K562 (cell line): ENCODE measurements at regions not wholly inside any gene's neighbourhood (a gene's known extent, or its start where the extent isn't known, plus 50 kb on each side); places are given as distances from the start of the nearest gene placed in this dataset.

ENCODE experiments used
- ADNP ChIP-seq: fragments of 200-800 bp; sonication (Bioruptor generic); IDR thresholded peaks from 2 replicates; pipeline ENCODE4 v1.6.1; 2016; ENCODE audit warnings: missing genetic modification characterization, missing compliant biosample characterization
- ASH1L ChIP-seq: fragments of 450-650 bp; IDR thresholded peaks from 2 replicates; pipeline ENCODE4 v1.6.1; 2018; ENCODE audit warnings: borderline replicate concordance, mild to moderate bottlenecking, low read depth; ENCODE audit not compliant: partially characterized antibody
- BRF1 ChIP-seq: IDR thresholded peaks from 3 replicates; pipeline ENCODE4 v1.6.1; 2011; ENCODE audit warnings: borderline replicate concordance, mild to moderate bottlenecking; ENCODE audit not compliant: insufficient read length; ENCODE audit errors: extremely low read depth
- CEBPG ChIP-seq, 3 experiments: fragments of 200-800 bp in 1 of 3; sonication (Bioruptor generic) in 1 of 3; sonication (generic) in 1 of 3; formaldehyde crosslinking in 1 of 3; IDR thresholded peaks in 2 of 3; conservative IDR thresholded peaks in 1 of 3; 2 replicates each; pipeline versions ENCODE4 v1.6.1 to v1.8.0; 2016 to 2022; ENCODE audit warnings: missing compliant biosample characterization in 2 of 3, missing genetic modification characterization in 2 of 3, mild to moderate bottlenecking in 1 of 3, missing genetic modification reagents in 1 of 3
- FIP1L1 ChIP-seq: fragments of 200-400 bp; formaldehyde crosslinking; IDR thresholded peaks from 2 replicates; pipeline ENCODE4 v1.6.1; 2018; ENCODE audit warnings: mild to moderate bottlenecking, low read depth, low read length; ENCODE audit not compliant: poor library complexity, severe bottlenecking
- IRF9 ChIP-seq: fragments of 450-650 bp; IDR thresholded peaks from 2 replicates; pipeline ENCODE4 v1.6.1; 2016; ENCODE audit warnings: missing biosample characterization, missing genetic modification characterization
- MAZ ChIP-seq, 2 experiments: fragments of 450-650 bp in 1 of 2; sonication (generic) in 1 of 2; formaldehyde crosslinking; IDR thresholded peaks in 1 of 2; conservative IDR thresholded peaks in 1 of 2; 2 replicates each; pipeline versions ENCODE4 v1.4.0 to v1.5.0; 2020; ENCODE audit warnings: mild to moderate bottlenecking in 1 of 2, missing genetic modification reagents in 1 of 2
- NFYB ChIP-seq: IDR thresholded peaks from 2 replicates; pipeline ENCODE4 v1.6.1; 2011; ENCODE audit warnings: mild to moderate bottlenecking, moderate library complexity; ENCODE audit not compliant: insufficient read length; ENCODE audit errors: extremely low read depth
- OTX1 ChIP-seq: fragments of 450-650 bp; formaldehyde crosslinking; IDR thresholded peaks from 2 replicates; pipeline ENCODE4 v1.4.0; 2022; ENCODE audit warnings: mild to moderate bottlenecking
- RBM34 ChIP-seq: fragments of 200-400 bp; formaldehyde crosslinking; IDR thresholded peaks from 2 replicates; pipeline ENCODE4 v1.6.1; 2018; ENCODE audit warnings: low read length, borderline replicate concordance; ENCODE audit not compliant: insufficient read depth
- RBM39 ChIP-seq: fragments of 200-400 bp; formaldehyde crosslinking; optimal IDR thresholded peaks from 2 replicates; pipeline ENCODE3; 2018; ENCODE audit warnings: low read depth, low read length
- TBL1XR1 ChIP-seq, 2 experiments: IDR thresholded peaks; 2 replicates each; pipeline ENCODE4 v1.6.1; 2012; ENCODE audit warnings: improper control_type of control experiment in 2 of 2, low read length in 2 of 2, mild to moderate bottlenecking in 1 of 2
- XRCC5 ChIP-seq: fragments of 200-400 bp; formaldehyde crosslinking; IDR thresholded peaks from 2 replicates; pipeline ENCODE4 v1.6.1; 2017; ENCODE audit warnings: low read depth, mild to moderate bottlenecking, low read length
- ZBTB5 ChIP-seq: fragments of 450-650 bp; IDR thresholded peaks from 2 replicates; pipeline ENCODE4 v1.6.1; 2017; ENCODE audit warnings: antibody characterized with exemption
- ZNF23 ChIP-seq: fragments of 250-450 bp; sonication (Bioruptor Pico); IDR thresholded peaks from 2 replicates; pipeline ENCODE4 v1.4.0; 2020; ENCODE audit warnings: mild to moderate bottlenecking
- ZNF232 ChIP-seq: sonication (generic); formaldehyde crosslinking; IDR thresholded peaks from 2 replicates; pipeline ENCODE4 v1.8.0; 2022; ENCODE audit warnings: mild to moderate bottlenecking, missing genetic modification reagents
- ZNF699 ChIP-seq: fragments of 250-450 bp; sonication (Bioruptor Pico); IDR thresholded peaks from 2 replicates; pipeline ENCODE4 v1.8.0; 2021; ENCODE audit warnings: mild to moderate bottlenecking, moderate library complexity; ENCODE audit not compliant: insufficient replicate concordance
- ZZZ3 ChIP-seq: fragments of 450-650 bp; IDR thresholded peaks from 2 replicates; pipeline ENCODE4 v1.6.1; 2016; ENCODE audit warnings: antibody characterized with exemption, mild to moderate bottlenecking, moderate library complexity
- TF ChIP-seq, protein P1 (sequence below), 2 experiments: fragments of 450-650 bp in 1 of 2; sonication (generic) in 1 of 2; formaldehyde crosslinking in 1 of 2; IDR thresholded peaks in 1 of 2; conservative IDR thresholded peaks in 1 of 2; 2 replicates each; pipeline versions ENCODE4 v1.6.1 to v1.8.1; 2016 to 2023; ENCODE audit warnings: mild to moderate bottlenecking in 2 of 2, moderate library complexity in 2 of 2, inconsistent platforms in 1 of 2, missing genetic modification reagents in 1 of 2
- TF ChIP-seq, protein P2 (sequence below): sonication (generic); formaldehyde crosslinking; IDR thresholded peaks from 2 replicates; pipeline ENCODE4 v1.8.0; 2022; ENCODE audit warnings: missing genetic modification reagents, mild to moderate bottlenecking, borderline replicate concordance

DNA sequence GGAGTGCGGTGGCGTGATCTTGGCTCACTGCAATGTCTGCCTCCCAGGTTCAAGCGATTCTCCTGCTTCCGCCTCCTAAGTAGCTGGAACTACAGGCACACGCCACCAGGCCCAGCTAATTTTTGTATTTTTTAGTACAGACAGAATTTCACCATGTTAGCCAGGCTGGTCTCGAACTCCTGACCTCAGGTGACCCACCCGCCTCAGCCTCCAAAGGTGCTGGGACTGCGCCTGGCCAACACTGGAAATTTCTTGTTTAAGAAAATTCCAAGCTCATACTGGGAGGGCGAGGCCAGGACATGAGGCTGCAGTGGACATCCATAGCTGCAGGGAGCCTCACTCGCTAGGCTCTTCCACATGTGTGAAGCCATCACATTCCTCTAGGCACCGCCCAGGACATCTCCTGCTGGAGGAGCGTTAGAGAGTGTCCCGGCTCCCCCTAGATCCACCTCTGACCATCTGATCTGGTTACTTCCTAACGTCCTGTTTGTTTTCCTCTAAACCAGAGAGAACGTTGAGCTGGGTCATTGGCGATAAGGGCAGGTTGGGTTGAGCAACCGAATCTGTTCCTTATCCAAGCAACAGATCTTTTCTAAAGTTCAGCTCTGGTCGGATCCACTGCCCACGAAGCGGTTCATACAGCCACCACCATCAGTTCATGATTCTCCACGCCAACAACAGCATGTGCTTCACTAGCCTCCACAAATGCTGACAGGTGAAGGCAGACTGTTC is 108.2 kb upstream of the MED13L start (continued):
- TF ChIP-seq, protein P1, sequence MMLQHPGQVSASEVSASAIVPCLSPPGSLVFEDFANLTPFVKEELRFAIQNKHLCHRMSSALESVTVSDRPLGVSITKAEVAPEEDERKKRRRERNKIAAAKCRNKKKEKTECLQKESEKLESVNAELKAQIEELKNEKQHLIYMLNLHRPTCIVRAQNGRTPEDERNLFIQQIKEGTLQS (IDR thresholded peaks at IDR 0.05), result peak; percentile 65
- TF ChIP-seq, protein P1 (CRISPR knock-in tag; conservative IDR thresholded peaks at IDR 0.05), result no peak
- TF ChIP-seq ZZZ3 (no peak), ZBTB5 (0 out of 2 replicates have a peak, but pooled peaks have one; percentile 3), XRCC5 (no peak), BRF1 (no peak), TBL1XR1 (IDR thresholded peaks at IDR 0.05; ENCODE audit: low read length in 2 of 2) (peak in 1 of 2 experiments; percentile 90; a peak in 2 of 4 replicates), IRF9 (peak; percentile 86), RBM34 (no peak), OTX1 (CRISPR knock-in tag) (no peak), ADNP (tag) (peak; percentile 89), CEBPG (CRISPR knock-in tag; IDR thresholded peaks at IDR 0.05) (peak; percentile 86), CEBPG (tag; conservative IDR thresholded peaks at IDR 0.05 in 1 of 2, IDR thresholded peaks at IDR 0.05 in 1 of 2) (peak; percentile 90 to 91), ASH1L (no peak), NFYB (no peak), ZNF699 (CRISPR knock-in tag) (no peak), ZNF23 (CRISPR knock-in tag) (no peak), FIP1L1 (no peak), ZNF232 (CRISPR knock-in tag) (no peak), RBM39 (no peak), MAZ (CRISPR knock-in tag; conservative IDR thresholded peaks at IDR 0.05 in 1 of 2, IDR thresholded peaks at IDR 0.05 in 1 of 2) (peak in 1 of 2 experiments; percentile 62; a peak in 3 of 4 replicates)
- TF ChIP-seq, protein P2, sequence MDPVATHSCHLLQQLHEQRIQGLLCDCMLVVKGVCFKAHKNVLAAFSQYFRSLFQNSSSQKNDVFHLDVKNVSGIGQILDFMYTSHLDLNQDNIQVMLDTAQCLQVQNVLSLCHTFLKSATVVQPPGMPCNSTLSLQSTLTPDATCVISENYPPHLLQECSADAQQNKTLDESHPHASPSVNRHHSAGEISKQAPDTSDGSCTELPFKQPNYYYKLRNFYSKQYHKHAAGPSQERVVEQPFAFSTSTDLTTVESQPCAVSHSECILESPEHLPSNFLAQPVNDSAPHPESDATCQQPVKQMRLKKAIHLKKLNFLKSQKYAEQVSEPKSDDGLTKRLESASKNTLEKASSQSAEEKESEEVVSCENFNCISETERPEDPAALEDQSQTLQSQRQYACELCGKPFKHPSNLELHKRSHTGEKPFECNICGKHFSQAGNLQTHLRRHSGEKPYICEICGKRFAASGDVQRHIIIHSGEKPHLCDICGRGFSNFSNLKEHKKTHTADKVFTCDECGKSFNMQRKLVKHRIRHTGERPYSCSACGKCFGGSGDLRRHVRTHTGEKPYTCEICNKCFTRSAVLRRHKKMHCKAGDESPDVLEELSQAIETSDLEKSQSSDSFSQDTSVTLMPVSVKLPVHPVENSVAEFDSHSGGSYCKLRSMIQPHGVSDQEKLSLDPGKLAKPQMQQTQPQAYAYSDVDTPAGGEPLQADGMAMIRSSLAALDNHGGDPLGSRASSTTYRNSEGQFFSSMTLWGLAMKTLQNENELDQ (CRISPR knock-in tag), result no peak
